Progenitor cell of endocrine pancreas (in vitro differentiated cells): ENCODE measurements at regions not wholly inside any gene's neighbourhood (a gene's known extent, or its start where the extent isn't known, plus 50 kb on each side); places are given as distances from the start of the nearest gene placed in this dataset.

Source experiments
- DNase-seq: peaks from one replicate; pipeline ENCODE4 v3.0.0; 2021; ENCODE audit warnings: low spot score; ENCODE audit not compliant: unreplicated experiment
- H3K27ac Mint-ChIP-seq: 2 replicates; pipeline ENCODE4 v1.8.0; 2021; ENCODE audit warnings: mild to moderate bottlenecking, moderate library complexity, mixed read lengths
- H3K27me3 Mint-ChIP-seq: 2 replicates; pipeline ENCODE4 v1.8.0; 2021; ENCODE audit warnings: mixed read lengths
- H3K36me3 Mint-ChIP-seq: 2 replicates; pipeline ENCODE4 v1.8.0; 2022; ENCODE audit warnings: mixed read lengths; ENCODE audit not compliant: insufficient read depth
- H3K4me1 Mint-ChIP-seq: 2 replicates; pipeline ENCODE4 v1.8.0; 2021; ENCODE audit warnings: low read depth, mixed read lengths
- H3K4me3 Mint-ChIP-seq: 2 replicates; pipeline ENCODE4 v1.8.0; 2021; ENCODE audit warnings: low read depth, mild to moderate bottlenecking, moderate library complexity, mixed read lengths
- H3K9me3 Mint-ChIP-seq: 2 replicates; pipeline ENCODE4 v1.8.0; 2021; ENCODE audit warnings: low read depth, mixed read lengths
- CTCF ChIP-seq: fragments of 200-600 bp; sonication (generic); IDR thresholded peaks from one replicate; pipeline ENCODE4 v1.5.0; 2021; ENCODE audit warnings: antibody characterized with exemption, mild to moderate bottlenecking; ENCODE audit not compliant: unreplicated experiment

GRCh38 chr13:59533561-59534555 is 629.9 kb downstream of the DIAPH3 start:
- peak overlapping the region; percentile 14 for H3K27ac Mint-ChIP-seq
- no peaks in the 10 kb centered on the region for H3K27me3 Mint-ChIP-seq
- peaks cover 6% of the 10 kb centered on the region for H3K9me3 Mint-ChIP-seq
- TF ChIP-seq CTCF = no peak
- DNase-seq = no peak
- H3K4me3 Mint-ChIP-seq = no peak overlapping the region
- H3K36me3 Mint-ChIP-seq = no peaks in the 10 kb centered on the region
- H3K4me1 Mint-ChIP-seq = peaks cover 35% of the 10 kb centered on the region

GRCh38 chr13:59534806-59535205 is 628.9 kb downstream of the DIAPH3 start:
- Mint-ChIP-seq H3K27ac (no peak overlapping the region), H3K9me3 (peaks cover 6% of the 10 kb centered on the region), H3K4me3 (no peak overlapping the region), H3K36me3 (no peaks in the 10 kb centered on the region), H3K4me1 (peaks cover 35% of the 10 kb centered on the region), H3K27me3 (no peaks in the 10 kb centered on the region)
- no peak for DNase-seq
- no peak for TF ChIP-seq CTCF

GRCh38 chr13:59537500-59537899 is 626.2 kb downstream of the DIAPH3 start:
- Mint-ChIP-seq H3K27ac (no peak overlapping the region), H3K4me3 (no peak overlapping the region), H3K9me3 (peaks cover 6% of the 10 kb centered on the region), H3K4me1 (peaks cover 21% of the 10 kb centered on the region), H3K36me3 (no peaks in the 10 kb centered on the region), H3K27me3 (no peaks in the 10 kb centered on the region)
- DNase-seq = no peak
- TF ChIP-seq CTCF = no peak

- TF ChIP-seq CTCF = no peak
- no peak for DNase-seq
- Mint-ChIP-seq H3K27ac (no peak overlapping the region), H3K27me3 (no peaks in the 10 kb centered on the region), H3K4me3 (no peak overlapping the region), H3K4me1 (peaks cover 11% of the 10 kb centered on the region), H3K9me3 (peaks cover 6% of the 10 kb centered on the region), H3K36me3 (no peaks in the 10 kb centered on the region)
Observed at GRCh38 chr13:59538512-59538911, 625.2 kb downstream of the DIAPH3 start.

- no peak for TF ChIP-seq CTCF
- no peak for DNase-seq
- Mint-ChIP-seq H3K27me3 (no peaks in the 10 kb centered on the region), H3K4me1 (no peaks in the 10 kb centered on the region), H3K36me3 (no peaks in the 10 kb centered on the region), H3K4me3 (no peak overlapping the region), H3K9me3 (no peaks in the 10 kb centered on the region), H3K27ac (no peak overlapping the region)
Observed at GRCh38 chr13:59542303-59542702, 621.4 kb downstream of the DIAPH3 start.
